Hepatocyte (in vitro differentiated cells): ENCODE measurements at regions not wholly inside any gene's neighbourhood (a gene's known extent, or its start where the extent isn't known, plus 50 kb on each side); places are given as distances from the start of the nearest gene placed in this dataset.

Source experiments
- DNase-seq: peaks from one replicate; pipeline ENCODE4 v3.0.0-alpha.2; 2016; ENCODE audit warnings: low spot score
- H2AFZ ChIP-seq: fragments of 200-600 bp; sonication (generic); 2 replicates; pipeline ENCODE4 v1.6.0; 2016; ENCODE audit warnings: antibody characterized with exemption, mild to moderate bottlenecking
- H3K27ac ChIP-seq: fragments of 200-600 bp; sonication (generic); 2 replicates; pipeline ENCODE4 v1.5.1; 2016; ENCODE audit warnings: mild to moderate bottlenecking
- H3K27me3 ChIP-seq: fragments of 200-600 bp; sonication (generic); 2 replicates; pipeline ENCODE4 v1.6.1; 2016
- H3K36me3 ChIP-seq: fragments of 200-600 bp; sonication (generic); replicated peaks from 2 replicates; pipeline ENCODE4 v1.5.1; 2016; ENCODE audit warnings: low read depth; ENCODE audit not compliant: insufficient read depth
- H3K4me1 ChIP-seq: fragments of 200-600 bp; sonication (generic); 2 replicates; pipeline ENCODE4 v1.5.1; 2016; ENCODE audit warnings: mild to moderate bottlenecking, moderate library complexity; ENCODE audit not compliant: insufficient read depth
- H3K4me2 ChIP-seq: fragments of 200-600 bp; sonication (generic); 2 replicates; pipeline ENCODE4 v1.6.0; 2016
- H3K4me3 ChIP-seq: fragments of 200-600 bp; sonication (generic); 2 replicates; pipeline ENCODE4 v1.5.1; 2016; ENCODE audit warnings: mild to moderate bottlenecking
- H3K79me2 ChIP-seq: fragments of 200-600 bp; sonication (generic); 2 replicates; pipeline ENCODE4 v1.6.0; 2017; ENCODE audit warnings: mild to moderate bottlenecking
- H3K9me2 ChIP-seq: fragments of 200-600 bp; sonication (generic); replicated peaks from 2 replicates; pipeline ENCODE4 v1.6.0; 2017; ENCODE audit warnings: mild to moderate bottlenecking; ENCODE audit not compliant: insufficient read depth
- H3K9me3 ChIP-seq: fragments of 200-600 bp; sonication (generic); 2 replicates; pipeline ENCODE4 v1.5.1; 2016; ENCODE audit warnings: low read depth, mild to moderate bottlenecking
- H4K20me1 ChIP-seq: fragments of 200-600 bp; sonication (generic); 2 replicates; pipeline ENCODE4 v1.6.0; 2016; ENCODE audit warnings: mild to moderate bottlenecking; ENCODE audit not compliant: insufficient read depth, poor library complexity, severe bottlenecking
- CTCF ChIP-seq: fragments of 200-600 bp; sonication (generic); IDR thresholded peaks from 2 replicates; pipeline ENCODE4 v1.5.1; 2016; ENCODE audit warnings: antibody characterized with exemption, mild to moderate bottlenecking; ENCODE audit not compliant: poor library complexity
- EZH2 ChIP-seq: fragments of 200-600 bp; sonication (generic); IDR thresholded peaks from 2 replicates; pipeline ENCODE4 v1.6.1; 2016; ENCODE audit warnings: antibody characterized with exemption, mild to moderate bottlenecking, borderline replicate concordance
- EZH2phosphoT487 ChIP-seq: fragments of 200-600 bp; sonication (generic); IDR thresholded peaks from one replicate; pipeline ENCODE4 v1.6.1; 2018; ENCODE audit warnings: antibody characterized with exemption, mild to moderate bottlenecking, low read depth, moderate library complexity; ENCODE audit not compliant: unreplicated experiment, severe bottlenecking
- WGBS: methylation state at CpG from one replicate; pipeline ENCODE4 v1.1.6; 2016; ENCODE audit warnings: low lambda C conversion rate; ENCODE audit errors: missing lambda C conversion rate; 5-methylcytosine and 5-hydroxymethylcytosine counted together

GRCh38 chr9:99559776-99560175 is 261.9 kb upstream of the NR4A3 start:
- Histone ChIP-seq H4K20me1 (no peaks in the 10 kb centered on the region), H3K36me3 (no peaks in the 10 kb centered on the region), H2AFZ (no peak overlapping the region), H3K9me3 (no peaks in the 10 kb centered on the region), H3K4me2 (no peak overlapping the region), H3K4me1 (no peaks in the 10 kb centered on the region), H3K27me3 (no peaks in the 10 kb centered on the region), H3K4me3 (no peak overlapping the region), H3K27ac (no peak overlapping the region), H3K9me2 (no peaks in the 10 kb centered on the region), H3K79me2 (no peaks in the 10 kb centered on the region)
- TF ChIP-seq CTCF (no peak), EZH2 (no peak), EZH2phosphoT487 (no peak)
- no peak for DNase-seq
- 79% methylated on average over 1 of the region's 1 CpG for WGBS

GRCh38 chr9:99560561-99560960 is 261.1 kb upstream of the NR4A3 start:
- no peak for DNase-seq
- no peaks in the 10 kb centered on the region for H3K27me3 ChIP-seq
- H3K27ac ChIP-seq, result no peak overlapping the region
- no peaks in the 10 kb centered on the region for H3K79me2 ChIP-seq
- no peaks in the 10 kb centered on the region for H3K9me2 ChIP-seq
- H3K4me1 ChIP-seq, result no peaks in the 10 kb centered on the region
- TF ChIP-seq EZH2phosphoT487 (no peak), CTCF (no peak), EZH2 (no peak)
- no peak overlapping the region for H3K4me2 ChIP-seq
- H2AFZ ChIP-seq, result no peak overlapping the region
- no peak overlapping the region for H3K4me3 ChIP-seq
- no peaks in the 10 kb centered on the region for H3K36me3 ChIP-seq
- no peaks in the 10 kb centered on the region for H3K9me3 ChIP-seq
- H4K20me1 ChIP-seq, result no peaks in the 10 kb centered on the region

GRCh38 chr9:99561509-99561917 is 260.2 kb upstream of the NR4A3 start:
- Histone ChIP-seq H3K4me2 (no peak overlapping the region), H3K9me3 (no peaks in the 10 kb centered on the region), H3K79me2 (no peaks in the 10 kb centered on the region), H3K4me1 (no peaks in the 10 kb centered on the region), H3K36me3 (no peaks in the 10 kb centered on the region), H3K4me3 (no peak overlapping the region), H3K9me2 (no peaks in the 10 kb centered on the region), H3K27me3 (no peaks in the 10 kb centered on the region), H3K27ac (no peak overlapping the region), H2AFZ (no peak overlapping the region), H4K20me1 (no peaks in the 10 kb centered on the region)
- no peak for TF ChIP-seq CTCF
- no peak for TF ChIP-seq EZH2
- TF ChIP-seq EZH2phosphoT487, result no peak
- 89% methylated on average over 2 of the region's 2 CpGs for WGBS
- no peak for DNase-seq

GRCh38 chr9:99561961-99562565 is 259.6 kb upstream of the NR4A3 start:
- Histone ChIP-seq H3K4me1 (no peaks in the 10 kb centered on the region), H2AFZ (no peak overlapping the region), H3K9me2 (no peaks in the 10 kb centered on the region), H3K4me2 (no peak overlapping the region), H3K27ac (no peak overlapping the region), H3K9me3 (no peaks in the 10 kb centered on the region), H3K4me3 (no peak overlapping the region), H4K20me1 (no peaks in the 10 kb centered on the region), H3K36me3 (no peaks in the 10 kb centered on the region), H3K79me2 (no peaks in the 10 kb centered on the region), H3K27me3 (no peaks in the 10 kb centered on the region)
- WGBS, result 88% methylated on average over 2 of the region's 2 CpGs
- no peak for TF ChIP-seq EZH2phosphoT487
- TF ChIP-seq EZH2, result no peak
- no peak for TF ChIP-seq CTCF
- no peak for DNase-seq
